ENCODE measurements at regions not wholly inside any gene's neighbourhood (a gene's known extent, or its start where the extent isn't known, plus 50 kb on each side); places are given as distances from the start of the nearest gene placed in this dataset.

- TF ChIP-seq, protein P1, sequence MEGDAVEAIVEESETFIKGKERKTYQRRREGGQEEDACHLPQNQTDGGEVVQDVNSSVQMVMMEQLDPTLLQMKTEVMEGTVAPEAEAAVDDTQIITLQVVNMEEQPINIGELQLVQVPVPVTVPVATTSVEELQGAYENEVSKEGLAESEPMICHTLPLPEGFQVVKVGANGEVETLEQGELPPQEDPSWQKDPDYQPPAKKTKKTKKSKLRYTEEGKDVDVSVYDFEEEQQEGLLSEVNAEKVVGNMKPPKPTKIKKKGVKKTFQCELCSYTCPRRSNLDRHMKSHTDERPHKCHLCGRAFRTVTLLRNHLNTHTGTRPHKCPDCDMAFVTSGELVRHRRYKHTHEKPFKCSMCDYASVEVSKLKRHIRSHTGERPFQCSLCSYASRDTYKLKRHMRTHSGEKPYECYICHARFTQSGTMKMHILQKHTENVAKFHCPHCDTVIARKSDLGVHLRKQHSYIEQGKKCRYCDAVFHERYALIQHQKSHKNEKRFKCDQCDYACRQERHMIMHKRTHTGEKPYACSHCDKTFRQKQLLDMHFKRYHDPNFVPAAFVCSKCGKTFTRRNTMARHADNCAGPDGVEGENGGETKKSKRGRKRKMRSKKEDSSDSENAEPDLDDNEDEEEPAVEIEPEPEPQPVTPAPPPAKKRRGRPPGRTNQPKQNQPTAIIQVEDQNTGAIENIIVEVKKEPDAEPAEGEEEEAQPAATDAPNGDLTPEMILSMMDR (conservative IDR thresholded peaks at IDR 0.05; ENCODE audit: low read length): no peak
- no peak for TF ChIP-seq EZH2phosphoT487 (IDR thresholded peaks at IDR 0.05; ENCODE audit: borderline replicate concordance)
These were observed 691.3 kb upstream of the GHITM start for GRCh38 chr10:83448013-83448412.

Measured in Loucy (cell line).